Esophagus squamous epithelium (tissue), 5 donors: ENCODE measurements at regions not wholly inside any gene's neighbourhood (a gene's known extent, or its start where the extent isn't known, plus 50 kb on each side); places are given as distances from the start of the nearest gene placed in this dataset.

ENCODE experiments used
- DNase-seq: peaks from one replicate; lab custom pipeline; 2025; lab: John Stamatoyannopoulos, UW
- H3K27ac ChIP-seq, 4 donors: fragments of 200-600 bp; sonication (generic); one replicate each; pipeline ENCODE4 v1.5.1; 2016 to 2019; ENCODE audit warnings: mild to moderate bottlenecking in 1 of 4
- H3K27me3 ChIP-seq, 4 donors: fragments of 200-600 bp; sonication (generic); 1 replicate in 3 of 4; 2 replicates in 1 of 4; pipeline versions ENCODE4 v1.5.1 to v1.6.0; 2017 to 2021; ENCODE audit warnings: antibody characterized with exemption in 1 of 4
- H3K36me3 ChIP-seq, 3 donors: fragments of 200-600 bp; sonication (generic); one replicate each; pipeline ENCODE4 v1.5.1; 2016 to 2019
- H3K4me1 ChIP-seq, 3 donors: fragments of 200-600 bp; sonication (generic); one replicate each; pipeline ENCODE4 v1.5.1; 2017 to 2019
- H3K4me3 ChIP-seq, 4 donors: fragments of 200-600 bp; sonication (generic); 1 replicate in 3 of 4; 2 replicates in 1 of 4; pipeline ENCODE4 v1.5.1; 2016 to 2019; ENCODE audit warnings: mild to moderate bottlenecking in 2 of 4, moderate library complexity in 1 of 4
- H3K9me3 ChIP-seq, 3 donors: fragments of 200-600 bp; sonication (generic); one replicate each; pipeline ENCODE4 v1.5.1; 2016 to 2019
- CTCF ChIP-seq, 6 experiments: fragments of 450-650 bp in 4 of 6; fragments of 200-600 bp in 2 of 6; sonication (generic) in 2 of 6; IDR thresholded peaks; one replicate each; pipeline ENCODE4 v1.5.1; 2016 to 2019; ENCODE audit warnings: antibody characterized with exemption in 6 of 6, mild to moderate bottlenecking in 4 of 6, moderate library complexity in 4 of 6
- POLR2A ChIP-seq, 4 donors: fragments of 450-650 bp; IDR thresholded peaks; one replicate each; pipeline ENCODE4 v1.6.1; 2017; ENCODE audit warnings: antibody characterized with exemption in 4 of 4, mild to moderate bottlenecking in 4 of 4, moderate library complexity in 3 of 4
- WGBS, 2 donors: methylation state at CpG; one replicate each; pipeline ENCODE4 v1.1.5; 2018; 5-methylcytosine and 5-hydroxymethylcytosine counted together
- intact Hi-C: fragments of 100-400 bp; cut with DNase I; formaldehyde crosslinking; loops from one replicate; pipeline ENCODE4 v1.15.0; 2022
- donor health status: DM: yes; HTN: yes; CAD: no.

- WGBS, 2 donors = 79 to 88% methylated on average over 1 of the region's 1 CpG
- Histone ChIP-seq H3K4me3 (no peak overlapping the region), H3K27me3 (no peaks in the 10 kb centered on the region)
These were observed 1531.0 kb downstream of the PCDH7 start for GRCh38 chr4:32251126-32251525.

DNA sequence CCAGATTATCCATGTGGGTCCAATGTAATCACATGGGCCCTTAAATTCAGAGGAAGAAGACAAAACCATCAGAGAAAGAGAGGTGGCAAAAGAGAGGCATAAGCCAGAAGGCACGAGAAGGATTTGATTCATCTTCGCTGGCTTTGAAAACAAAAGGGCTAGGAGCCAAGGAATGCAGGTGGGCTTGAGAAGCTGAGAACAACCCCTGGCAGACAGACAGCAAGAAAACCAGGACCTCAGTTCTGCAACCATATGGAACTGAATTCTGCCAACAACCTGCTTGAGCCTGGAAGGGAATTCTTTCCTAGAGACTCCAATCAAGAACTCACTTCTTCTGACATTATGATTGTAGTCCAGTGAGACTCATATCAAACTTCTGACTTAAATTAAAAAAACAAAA is 1531.8 kb downstream of the PCDH7 start:
- no peak overlapping the region for H3K4me3 ChIP-seq
- WGBS, 2 donors = 59 to 64% methylated on average over 2 of the region's 2 CpGs
- TF ChIP-seq CTCF (IDR thresholded peaks at IDR 0.05) (no peak), POLR2A (IDR thresholded peaks at IDR 0.05) (no peak)

More at GRCh38 chr4:32251126-32251525, 1531.0 kb downstream of the PCDH7 start:
- no peak for TF ChIP-seq POLR2A (IDR thresholded peaks at IDR 0.05)
- no peak for TF ChIP-seq CTCF (IDR thresholded peaks at IDR 0.05)
- Histone ChIP-seq H3K36me3 (no peaks in the 10 kb centered on the region), H3K4me1 (no peaks in the 10 kb centered on the region), H3K27ac (no peak overlapping the region), H3K9me3 (no peaks in the 10 kb centered on the region)
- DNase-seq = no peak
- intact Hi-C loops = no loop called here

DNA sequence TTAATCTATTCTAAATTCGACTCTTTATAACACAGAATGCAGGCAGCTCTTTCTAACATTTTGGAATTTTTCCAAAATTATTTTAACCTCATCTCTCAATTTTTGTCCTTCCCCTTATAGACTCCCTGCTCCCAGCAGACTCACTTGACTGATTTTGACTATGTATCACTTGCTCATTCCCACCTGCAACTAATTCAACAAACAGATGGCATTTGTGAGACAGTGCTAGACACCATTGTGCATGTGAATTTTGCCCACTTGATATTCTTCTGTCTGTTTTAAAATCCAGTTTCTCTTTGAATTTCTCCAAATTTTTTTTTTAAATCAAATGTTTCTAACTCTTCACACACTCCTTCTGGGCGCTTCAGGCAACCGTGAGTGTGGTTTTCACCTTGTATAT is 1534.0 kb downstream of the PCDH7 start:
- H3K27ac ChIP-seq = no peak overlapping the region
- no peaks in the 10 kb centered on the region for H3K27me3 ChIP-seq
- WGBS, 2 donors = 45 to 75% methylated on average over 3 of the region's 3 CpGs
- no peaks in the 10 kb centered on the region for H3K4me1 ChIP-seq
- intact Hi-C loops = no loop called here
- no peak for DNase-seq
- H3K4me3 ChIP-seq = no peak overlapping the region
- no peak for TF ChIP-seq POLR2A (IDR thresholded peaks at IDR 0.05)
- TF ChIP-seq CTCF (IDR thresholded peaks at IDR 0.05) = no peak
- no peaks in the 10 kb centered on the region for H3K36me3 ChIP-seq
- H3K9me3 ChIP-seq = no peaks in the 10 kb centered on the region

More for the DNA sequence above, 1531.8 kb downstream of the PCDH7 start:
- no peak for DNase-seq
- Histone ChIP-seq H3K9me3 (no peaks in the 10 kb centered on the region), H3K27me3 (no peaks in the 10 kb centered on the region), H3K27ac (no peak overlapping the region), H3K4me1 (no peaks in the 10 kb centered on the region), H3K36me3 (no peaks in the 10 kb centered on the region)
- intact Hi-C loops = no loop called here

DNA sequence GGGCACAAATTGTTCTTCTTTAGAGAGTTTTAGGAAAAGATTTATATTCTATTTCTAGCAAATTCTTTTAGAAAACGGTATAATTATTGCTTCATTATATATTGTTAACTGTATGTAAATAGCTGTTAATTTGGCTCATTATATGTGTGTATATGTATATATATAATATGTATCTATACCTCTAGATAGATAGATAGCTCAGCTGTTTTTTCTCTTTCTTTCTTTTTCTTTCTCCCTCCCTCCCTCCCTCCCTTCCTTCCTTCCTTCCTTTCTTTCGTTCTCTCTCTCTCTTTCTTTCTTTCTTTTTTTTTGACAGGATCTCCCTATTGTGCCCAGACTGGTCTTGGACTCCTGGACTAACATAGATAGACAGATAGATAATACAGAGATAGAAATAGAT is 1538.8 kb downstream of the PCDH7 start:
- intact Hi-C loops = no loop called here
- no peaks in the 10 kb centered on the region for H3K9me3 ChIP-seq
- no peak overlapping the region for H3K4me3 ChIP-seq
- no peak for TF ChIP-seq POLR2A (IDR thresholded peaks at IDR 0.05)
- TF ChIP-seq CTCF (IDR thresholded peaks at IDR 0.05) = no peak
- DNase-seq = no peak
- H3K27ac ChIP-seq = no peak overlapping the region
- no peaks in the 10 kb centered on the region for H3K27me3 ChIP-seq
- H3K4me1 ChIP-seq = no peaks in the 10 kb centered on the region
- H3K36me3 ChIP-seq = no peaks in the 10 kb centered on the region
- WGBS, 2 donors = 54 to 62% methylated on average over 2 of the region's 2 CpGs

- WGBS, 2 donors = 81 to 86% methylated on average over 9 of the region's 9 CpGs
- Histone ChIP-seq H3K4me1 (no peaks in the 10 kb centered on the region), H3K4me3 (no peak overlapping the region), H3K9me3 (no peaks in the 10 kb centered on the region), H3K36me3 (no peaks in the 10 kb centered on the region), H3K27ac (no peak overlapping the region), H3K27me3 (no peaks in the 10 kb centered on the region)
- intact Hi-C loops = no loop called here
- DNase-seq = no peak
- TF ChIP-seq POLR2A (IDR thresholded peaks at IDR 0.05) = no peak
- no peak for TF ChIP-seq CTCF (IDR thresholded peaks at IDR 0.05)
These were observed 1541.0 kb downstream of the PCDH7 start for GRCh38 chr4:32261196-32261595.
